Keratinocyte (primary cell): ENCODE measurements at regions not wholly inside any gene's neighbourhood (a gene's known extent, or its start where the extent isn't known, plus 50 kb on each side); places are given as distances from the start of the nearest gene placed in this dataset.

Experiments used
- DNase-seq: peaks from one replicate; pipeline ENCODE4 v3.0.0-alpha.2; 2011; ENCODE audit warnings: low read depth, missing footprints, low spot score
- FAIRE-seq: peaks from 2 replicates; lab custom pipeline; 2011; peaks lifted over from hg19 to GRCh38; lab: Jason Lieb, UNC
- H2AFZ ChIP-seq: 2 replicates; pipeline ENCODE4 v1.6.0; 2012; ENCODE audit warnings: low read length, control low read depth, inconsistent platforms; ENCODE audit not compliant: control insufficient read depth
- H3K27ac ChIP-seq: 2 replicates; pipeline ENCODE4 v1.5.1; 2011; ENCODE audit warnings: low read length; ENCODE audit not compliant: control insufficient read depth, insufficient read depth
- H3K27me3 ChIP-seq: 3 replicates; pipeline ENCODE4 v1.6.0; 2011; ENCODE audit warnings: low read length; ENCODE audit not compliant: control insufficient read depth, insufficient read depth; ENCODE audit errors: extremely low read depth
- H3K36me3 ChIP-seq, 2 experiments: 2 replicates in 1 of 2; 3 replicates in 1 of 2; pipeline ENCODE4 v1.5.1; 2011; ENCODE audit warnings: low read length in 2 of 2, mild to moderate bottlenecking in 1 of 2; ENCODE audit not compliant: control insufficient read depth in 2 of 2, insufficient read depth in 2 of 2; ENCODE audit errors: extremely low read depth in 1 of 2
- H3K4me1 ChIP-seq: 3 replicates; pipeline ENCODE4 v1.5.1; 2011; ENCODE audit warnings: low read length; ENCODE audit not compliant: control insufficient read depth, insufficient read depth; ENCODE audit errors: extremely low read depth
- H3K4me2 ChIP-seq: 3 replicates; pipeline ENCODE4 v1.6.0; 2011; ENCODE audit warnings: low read depth, low read length; ENCODE audit not compliant: control insufficient read depth, insufficient read depth; ENCODE audit errors: extremely low read depth
- H3K4me3 ChIP-seq, 3 experiments: fragments of 200-600 bp in 1 of 3; sonication (generic) in 1 of 3; 2 replicates in 2 of 3; 3 replicates in 1 of 3; pipeline ENCODE4 v1.5.1; 2011 to 2016; ENCODE audit warnings: low read length in 3 of 3, mild to moderate bottlenecking in 3 of 3, control low read depth in 2 of 3, inconsistent platforms in 1 of 3, low read depth in 1 of 3, mixed read lengths in 1 of 3, mixed run types in 1 of 3, moderate library complexity in 1 of 3; ENCODE audit not compliant: control insufficient read depth in 2 of 3, insufficient read depth in 2 of 3; ENCODE audit errors: extremely low read depth in 1 of 3
- H3K79me2 ChIP-seq: 2 replicates; pipeline ENCODE4 v1.6.0; 2012; ENCODE audit warnings: low read length; ENCODE audit not compliant: control insufficient read depth, insufficient read depth
- H3K9ac ChIP-seq: 3 replicates; pipeline ENCODE4 v1.6.0; 2011; ENCODE audit warnings: low read length; ENCODE audit not compliant: control insufficient read depth, insufficient read depth; ENCODE audit errors: extremely low read depth
- H3K9me1 ChIP-seq: 3 replicates; pipeline ENCODE4 v1.6.0; 2011; ENCODE audit warnings: low read length; ENCODE audit not compliant: control insufficient read depth, insufficient read depth; ENCODE audit errors: extremely low read depth
- H3K9me3 ChIP-seq: 2 replicates; pipeline ENCODE4 v1.5.1; 2012; ENCODE audit warnings: low read depth, low read length; ENCODE audit not compliant: control insufficient read depth
- H4K20me1 ChIP-seq: 3 replicates; pipeline ENCODE4 v1.6.0; 2011; ENCODE audit warnings: low read length; ENCODE audit not compliant: control insufficient read depth, insufficient read depth; ENCODE audit errors: extremely low read depth
- CTCF ChIP-seq, 3 experiments: IDR thresholded peaks in 1 of 3; conservative IDR thresholded peaks in 1 of 3; optimal IDR thresholded peaks in 1 of 3; 2 replicates in 2 of 3; 3 replicates in 1 of 3; pipeline versions ENCODE3 to v1.5.1; 2011; ENCODE audit warnings: low read length in 3 of 3, mild to moderate bottlenecking in 3 of 3, moderate library complexity in 2 of 3, control low read depth in 1 of 3, inconsistent platforms in 1 of 3; ENCODE audit not compliant: insufficient read depth in 2 of 3; ENCODE audit errors: extremely low read depth in 1 of 3
- EZH2 ChIP-seq: IDR thresholded peaks from one replicate; pipeline ENCODE4 v1.6.1; 2012; ENCODE audit warnings: inconsistent platforms, mild to moderate bottlenecking, low read length, moderate library complexity
- dilution Hi-C: fragments of 300-500 bp; cut with MboI; formaldehyde crosslinking; loops from one replicate; pipeline ENCODE4 v1.7.0; 2020; ENCODE audit warnings: low sequenced_read_pairs; ENCODE audit not compliant: extremely low pct_ligation_motif_present

- peak in 1 of 3 experiments; percentile 49 for TF ChIP-seq CTCF (optimal IDR thresholded peaks at IDR 0.05 in 1 of 3, IDR thresholded peaks at IDR 0.05 in 1 of 3, conservative IDR thresholded peaks at IDR 0.05 in 1 of 3; ENCODE audit: extremely low read depth in 1 of 3, insufficient read depth in 2 of 3, low read length in 3 of 3)
- no peak for TF ChIP-seq EZH2
- Histone ChIP-seq H3K9ac (no peak overlapping the region), H3K9me3 (no peaks in the 10 kb centered on the region), H3K36me3 (no peaks in the 10 kb centered on the region), H3K4me2 (no peak overlapping the region), H3K9me1 (no peaks in the 10 kb centered on the region), H2AFZ (no peak overlapping the region), H3K4me3 (no peak overlapping the region), H3K4me1 (no peaks in the 10 kb centered on the region), H3K79me2 (no peaks in the 10 kb centered on the region), H4K20me1 (no peaks in the 10 kb centered on the region), H3K27me3 (peaks cover 34% of the 10 kb centered on the region), H3K27ac (no peak overlapping the region)
- dilution Hi-C loops: no loop called here
- DNase-seq: no peak
- FAIRE-seq: no peak
These were observed 59.4 kb upstream of the SIMC1 start for GRCh38 chr5:176178789-176179188.

- dilution Hi-C loops: no loop called here
- Histone ChIP-seq H3K27ac (no peak overlapping the region), H3K9me1 (no peaks in the 10 kb centered on the region), H3K4me1 (peaks cover 6% of the 10 kb centered on the region), H3K79me2 (no peaks in the 10 kb centered on the region), H3K9me3 (no peaks in the 10 kb centered on the region), H4K20me1 (no peaks in the 10 kb centered on the region), H3K9ac (no peak overlapping the region), H3K36me3 (no peaks in the 10 kb centered on the region), H3K4me2 (no peak overlapping the region), H3K4me3 (no peak overlapping the region), H2AFZ (no peak overlapping the region), H3K27me3 (peaks cover 29% of the 10 kb centered on the region)
- TF ChIP-seq CTCF (optimal IDR thresholded peaks at IDR 0.05 in 1 of 3, IDR thresholded peaks at IDR 0.05 in 1 of 3, conservative IDR thresholded peaks at IDR 0.05 in 1 of 3; ENCODE audit: extremely low read depth in 1 of 3, insufficient read depth in 2 of 3, low read length in 3 of 3) (no peak), EZH2 (no peak)
- FAIRE-seq (no peak), DNase-seq (no peak)
These were observed 57.9 kb upstream of the SIMC1 start for GRCh38 chr5:176180339-176180738.
